DOHH2 (cell line): ENCODE measurements at regions not wholly inside any gene's neighbourhood (a gene's known extent, or its start where the extent isn't known, plus 50 kb on each side); places are given as distances from the start of the nearest gene placed in this dataset.

ENCODE experiments used
- H3F3A ChIP-seq: fragments of 200-600 bp; sonication (generic), shearing (Covaris generic); 2 replicates; pipeline ENCODE4 v1.6.0; 2016; ENCODE audit warnings: antibody characterized with exemption, mild to moderate bottlenecking; ENCODE audit not compliant: control insufficient read depth, insufficient read depth
- H3K27ac ChIP-seq: fragments of 200-600 bp; sonication (generic); 2 replicates; pipeline ENCODE4 v1.5.1; 2014; ENCODE audit warnings: low read depth, mild to moderate bottlenecking, low read length, moderate library complexity
- H3K27me3 ChIP-seq: fragments of 200-600 bp; sonication (generic); 2 replicates; pipeline ENCODE4 v1.6.1; 2014; ENCODE audit warnings: mild to moderate bottlenecking, low read length, mixed read lengths; ENCODE audit not compliant: control insufficient read depth
- H3K36me3 ChIP-seq: fragments of 200-600 bp; sonication (generic); 2 replicates; pipeline ENCODE4 v1.6.1; 2014; ENCODE audit warnings: mild to moderate bottlenecking, low read length, moderate library complexity, mixed read lengths; ENCODE audit not compliant: control insufficient read depth
- H3K4me1 ChIP-seq: fragments of 200-600 bp; sonication (generic); 2 replicates; pipeline ENCODE4 v1.6.1; 2014; ENCODE audit warnings: mild to moderate bottlenecking, low read length, mixed read lengths; ENCODE audit not compliant: control insufficient read depth
- H3K4me2 ChIP-seq: fragments of 200-600 bp; sonication (generic); 2 replicates; pipeline ENCODE4 v1.6.0; 2014; ENCODE audit warnings: mild to moderate bottlenecking, low read length, moderate library complexity
- H3K4me3 ChIP-seq: fragments of 200-600 bp; sonication (generic); 2 replicates; pipeline ENCODE4 v1.5.1; 2014; ENCODE audit warnings: mild to moderate bottlenecking, low read length, mixed read lengths
- H3K79me2 ChIP-seq: fragments of 200-600 bp; sonication (generic); 2 replicates; pipeline ENCODE4 v1.6.1; 2014; ENCODE audit warnings: mild to moderate bottlenecking, low read length, mixed read lengths; ENCODE audit not compliant: control insufficient read depth
- H3K9me2 ChIP-seq: fragments of 200-600 bp; sonication (generic); replicated peaks from 2 replicates; pipeline ENCODE4 v1.6.1; 2014; ENCODE audit warnings: mild to moderate bottlenecking, low read length, mixed read lengths; ENCODE audit not compliant: control insufficient read depth
- H3K9me3 ChIP-seq: fragments of 200-600 bp; sonication (generic); 2 replicates; pipeline ENCODE4 v1.6.1; 2014; ENCODE audit warnings: antibody characterized with exemption, low read length, mixed read lengths; ENCODE audit not compliant: control insufficient read depth, insufficient read depth
- H4K20me1 ChIP-seq: fragments of 200-600 bp; sonication (generic); 2 replicates; pipeline ENCODE4 v1.6.0; 2014; ENCODE audit warnings: low read depth, mild to moderate bottlenecking, antibody characterized with exemption, low read length, moderate library complexity; ENCODE audit not compliant: control insufficient read depth, insufficient read depth
- EZH2phosphoT487 ChIP-seq: fragments of 200-600 bp; sonication (generic); IDR thresholded peaks from 2 replicates; pipeline ENCODE4 v1.6.1; 2017; ENCODE audit warnings: borderline replicate concordance, mild to moderate bottlenecking, antibody characterized with exemption, low read length, moderate library complexity, mixed read lengths
- TF ChIP-seq, protein P1 (sequence below): fragments of 200-600 bp; sonication (generic); IDR thresholded peaks from one replicate; pipeline ENCODE4 v1.5.1; 2014; ENCODE audit warnings: antibody characterized with exemption, mild to moderate bottlenecking, low read depth, low read length; ENCODE audit not compliant: poor library complexity, severe bottlenecking

- TF ChIP-seq, protein P1, sequence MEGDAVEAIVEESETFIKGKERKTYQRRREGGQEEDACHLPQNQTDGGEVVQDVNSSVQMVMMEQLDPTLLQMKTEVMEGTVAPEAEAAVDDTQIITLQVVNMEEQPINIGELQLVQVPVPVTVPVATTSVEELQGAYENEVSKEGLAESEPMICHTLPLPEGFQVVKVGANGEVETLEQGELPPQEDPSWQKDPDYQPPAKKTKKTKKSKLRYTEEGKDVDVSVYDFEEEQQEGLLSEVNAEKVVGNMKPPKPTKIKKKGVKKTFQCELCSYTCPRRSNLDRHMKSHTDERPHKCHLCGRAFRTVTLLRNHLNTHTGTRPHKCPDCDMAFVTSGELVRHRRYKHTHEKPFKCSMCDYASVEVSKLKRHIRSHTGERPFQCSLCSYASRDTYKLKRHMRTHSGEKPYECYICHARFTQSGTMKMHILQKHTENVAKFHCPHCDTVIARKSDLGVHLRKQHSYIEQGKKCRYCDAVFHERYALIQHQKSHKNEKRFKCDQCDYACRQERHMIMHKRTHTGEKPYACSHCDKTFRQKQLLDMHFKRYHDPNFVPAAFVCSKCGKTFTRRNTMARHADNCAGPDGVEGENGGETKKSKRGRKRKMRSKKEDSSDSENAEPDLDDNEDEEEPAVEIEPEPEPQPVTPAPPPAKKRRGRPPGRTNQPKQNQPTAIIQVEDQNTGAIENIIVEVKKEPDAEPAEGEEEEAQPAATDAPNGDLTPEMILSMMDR, result no peak
- no peaks in the 10 kb centered on the region for H3K4me1 ChIP-seq
- no peak overlapping the region for H3K4me2 ChIP-seq
- no peaks in the 10 kb centered on the region for H3K36me3 ChIP-seq
- no peaks in the 10 kb centered on the region for H3K27me3 ChIP-seq
- H3K27ac ChIP-seq, result no peak overlapping the region
- no peaks in the 10 kb centered on the region for H3K9me2 ChIP-seq
- H3K4me3 ChIP-seq, result no peak overlapping the region
- no peaks in the 10 kb centered on the region for H3K9me3 ChIP-seq
- H3F3A ChIP-seq, result no peaks in the 10 kb centered on the region
- no peaks in the 10 kb centered on the region for H4K20me1 ChIP-seq
- H3K79me2 ChIP-seq, result no peaks in the 10 kb centered on the region
Observed at GRCh38 chr12:84150201-84150600, 762.4 kb downstream of the SLC6A15 start.

DNA sequence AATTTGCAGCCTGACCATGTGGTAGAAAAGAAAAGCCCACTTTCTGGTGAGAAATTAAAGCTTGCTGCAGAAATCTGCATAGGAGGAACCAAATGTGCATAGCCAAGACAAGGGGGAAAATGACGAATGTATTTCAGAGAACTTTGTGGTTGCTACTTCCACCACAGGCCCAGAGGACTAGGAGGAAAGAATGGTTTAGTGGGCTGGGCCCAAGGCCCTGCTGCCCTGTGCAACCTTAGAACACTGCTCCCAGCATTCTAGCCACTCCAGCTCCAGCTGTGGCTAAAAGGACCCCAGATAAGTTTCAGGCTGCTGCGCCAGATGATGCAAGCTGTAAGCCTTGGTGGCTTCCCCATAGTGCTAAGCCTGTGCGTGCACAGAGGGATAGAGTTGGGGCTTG lies 764.3 kb downstream of the SLC6A15 start:
- H3K4me3 ChIP-seq, result no peak overlapping the region
- no peaks in the 10 kb centered on the region for H3K36me3 ChIP-seq
- no peaks in the 10 kb centered on the region for H4K20me1 ChIP-seq
- H3K4me1 ChIP-seq, result no peaks in the 10 kb centered on the region
- TF ChIP-seq, protein P1, result no peak
- no peak for TF ChIP-seq EZH2phosphoT487
- H3K4me2 ChIP-seq, result no peak overlapping the region
- no peaks in the 10 kb centered on the region for H3K9me3 ChIP-seq
- no peak overlapping the region for H3K27ac ChIP-seq
- no peaks in the 10 kb centered on the region for H3K79me2 ChIP-seq
- no peaks in the 10 kb centered on the region for H3F3A ChIP-seq
- H3K27me3 ChIP-seq, result no peaks in the 10 kb centered on the region
- no peaks in the 10 kb centered on the region for H3K9me2 ChIP-seq

GRCh38 chr12:84136862-84137367 lies 775.7 kb downstream of the SLC6A15 start:
- Histone ChIP-seq H3K4me3 (no peak overlapping the region), H3K9me2 (no peaks in the 10 kb centered on the region)

More at GRCh38 chr12:84136862-84137367, 775.7 kb downstream of the SLC6A15 start:
- TF ChIP-seq EZH2phosphoT487, result no peak
- TF ChIP-seq, protein P1, result no peak
- no peak overlapping the region for H3K27ac ChIP-seq
- H3K27me3 ChIP-seq, result no peaks in the 10 kb centered on the region
- H3K4me2 ChIP-seq, result no peak overlapping the region
- no peaks in the 10 kb centered on the region for H3K9me3 ChIP-seq
- no peaks in the 10 kb centered on the region for H3K79me2 ChIP-seq
- no peaks in the 10 kb centered on the region for H3K4me1 ChIP-seq
- no peaks in the 10 kb centered on the region for H3K36me3 ChIP-seq
- H4K20me1 ChIP-seq, result no peaks in the 10 kb centered on the region
- no peaks in the 10 kb centered on the region for H3F3A ChIP-seq
